HepG2 (cell line): ENCODE measurements at regions not wholly inside any gene's neighbourhood (a gene's known extent, or its start where the extent isn't known, plus 50 kb on each side); places are given as distances from the start of the nearest gene placed in this dataset.
"Not testable (repeated sequence)": the region's sequence is repeated elsewhere in the genome, so short reads cannot be mapped to it uniquely, and the experiment has no call there.

Experiments
- ATAC-seq: fragments of 200-7000 bp; cut with Tn5 transposase; 3 replicates; pipeline ENCODE4 v1.9.1; 2020; ENCODE audit warnings: mild to moderate bottlenecking, moderate library complexity
- BruUV-seq: library from RNA; stranded (reverse); fragments of 400-500 nt; replicated peaks from 2 replicates; lab custom pipeline; 2021; lab: Mats Ljungman, UMichigan
- CTCF ChIA-PET: fragments of 300-600 bp; formaldehyde crosslinking; extraction: SDS; loops from one replicate; lab custom pipeline; 2021; ENCODE audit warnings: low total read pairs, inconsistent platforms, low intra/inter-chr PET ratio; lab: Yijun Ruan, JAX
- POLR2A ChIA-PET: fragments of 350-600 bp; sonication (Branson Sonifier 250); formaldehyde crosslinking; loops from one replicate; lab custom pipeline; 2020; ENCODE audit warnings: antibody characterized with exemption, inconsistent platforms; lab: Yijun Ruan, JAX
- DNase-seq: peaks from one replicate; pipeline ENCODE4 v3.0.0-alpha.2; 2015; ENCODE audit warnings: low spot score
- FAIRE-seq: peaks from 3 replicates; lab custom pipeline; 2011; peaks lifted over from hg19 to GRCh38; lab: Jason Lieb, UNC
- H2AFZ ChIP-seq: one replicate; pipeline ENCODE4 v1.6.1; 2011; ENCODE audit warnings: low read length, inconsistent platforms
- H3K27ac ChIP-seq: fragments of 300-600 bp; 3 replicates; pipeline ENCODE4 v1.8.0; 2011; ENCODE audit warnings: mixed run types, mild to moderate bottlenecking, mixed read lengths, low read length, inconsistent platforms; ENCODE audit not compliant: insufficient read depth; ENCODE audit errors: extremely low read length
- H3K27me3 ChIP-seq, 2 experiments: fragments of 200-600 bp in 1 of 2; 2 replicates in 1 of 2; 3 replicates in 1 of 2; pipeline versions ENCODE4 v1.6.0 to v1.8.0; 2011; ENCODE audit warnings: low read length in 2 of 2, mild to moderate bottlenecking in 2 of 2, moderate library complexity in 2 of 2, inconsistent platforms in 1 of 2; ENCODE audit not compliant: insufficient read depth in 2 of 2, control insufficient read depth in 1 of 2
- H3K36me3 ChIP-seq, 2 experiments: fragments of 200-600 bp in 1 of 2; replicated peaks in 1 of 2; 2 replicates in 1 of 2; 3 replicates in 1 of 2; pipeline versions ENCODE4 v1.5.1 to v1.8.0; 2011; ENCODE audit warnings: low read length in 2 of 2, inconsistent platforms in 1 of 2; ENCODE audit not compliant: insufficient read depth in 2 of 2, control insufficient read depth in 1 of 2
- H3K4me1 ChIP-seq: 2 replicates; pipeline ENCODE4 v1.5.1; 2012; ENCODE audit warnings: low read length, inconsistent platforms; ENCODE audit not compliant: insufficient read depth
- H3K4me2 ChIP-seq: 2 replicates; pipeline ENCODE4 v1.6.0; 2011; ENCODE audit warnings: low read depth, low read length, inconsistent platforms
- H3K4me3 ChIP-seq, 3 experiments: fragments of 200-600 bp in 1 of 3; sonication (generic), shearing (Covaris generic) in 1 of 3; replicated peaks in 1 of 3; 2 replicates each; pipeline ENCODE4 v1.5.1; 2011 to 2016; ENCODE audit warnings: low read length in 3 of 3, inconsistent platforms in 2 of 3, low read depth in 2 of 3, mild to moderate bottlenecking in 2 of 3, control low read depth in 1 of 3, mixed read lengths in 1 of 3; ENCODE audit not compliant: insufficient read depth in 1 of 3
- H3K79me2 ChIP-seq: one replicate; pipeline ENCODE4 v1.6.1; 2011; ENCODE audit warnings: low read length, inconsistent platforms; ENCODE audit not compliant: insufficient read depth
- H3K9ac ChIP-seq: 2 replicates; pipeline ENCODE4 v1.6.0; 2011; ENCODE audit warnings: mild to moderate bottlenecking, low read depth, low read length, inconsistent platforms; ENCODE audit not compliant: insufficient read depth
- H3K9me3 ChIP-seq: 2 replicates; pipeline ENCODE4 v1.5.1; 2012; ENCODE audit warnings: mild to moderate bottlenecking, low read length
- H4K20me1 ChIP-seq: 2 replicates; pipeline ENCODE4 v1.6.0; 2011; ENCODE audit warnings: inconsistent platforms, mild to moderate bottlenecking, low read length, moderate library complexity; ENCODE audit not compliant: insufficient read depth
- PHF5A ChIP-seq: IDR thresholded peaks from one replicate; pipeline ENCODE4 v1.6.1; 2018; ENCODE audit warnings: low read depth, missing genetic modification reagents; ENCODE audit not compliant: unreplicated experiment
- SIX1 ChIP-seq: sonication (generic); formaldehyde crosslinking; IDR thresholded peaks from 2 replicates; pipeline ENCODE4 v1.4.0; 2020; ENCODE audit warnings: missing genetic modification reagents, borderline replicate concordance
- ZNF101 ChIP-seq: sonication (generic); formaldehyde crosslinking; IDR thresholded peaks from 2 replicates; pipeline ENCODE4 v1.4.0; 2020; ENCODE audit warnings: mild to moderate bottlenecking, low read depth, missing genetic modification reagents, borderline replicate concordance
- ZNF234 ChIP-seq: sonication (generic); formaldehyde crosslinking; conservative IDR thresholded peaks from 2 replicates; pipeline ENCODE4 v1.5.1; 2020; ENCODE audit warnings: mild to moderate bottlenecking, missing genetic modification reagents
- ZNF577 ChIP-seq: sonication (generic); formaldehyde crosslinking; IDR thresholded peaks from 2 replicates; pipeline ENCODE4 v1.4.0; 2020; ENCODE audit warnings: mild to moderate bottlenecking, low read depth, missing genetic modification reagents, borderline replicate concordance
- WGBS: methylation state at CpG from one replicate; pipeline ENCODE4 v1.1.6; 2017; ENCODE audit warnings: low lambda C conversion rate; 5-methylcytosine and 5-hydroxymethylcytosine counted together
- in situ Hi-C: cut with HindIII; loops from 2 replicates; pipeline ENCODE4 v1.10.0; 2017; ENCODE audit warnings: low pct_unique_long_range_greater_than_20kb; ENCODE audit not compliant: extremely low pct_ligation_motif_present
- intact Hi-C: fragments of 100-400 bp; cut with micrococcal nuclease; formaldehyde crosslinking; loops from one replicate; pipeline ENCODE4 v1.10.0; 2022; ENCODE audit not compliant: unreplicated experiment
- TF ChIP-seq, protein P1 (sequence below): sonication (generic); formaldehyde crosslinking; IDR thresholded peaks from 2 replicates; pipeline ENCODE4 v1.4.0; 2020; ENCODE audit warnings: missing genetic modification reagents

DNA sequence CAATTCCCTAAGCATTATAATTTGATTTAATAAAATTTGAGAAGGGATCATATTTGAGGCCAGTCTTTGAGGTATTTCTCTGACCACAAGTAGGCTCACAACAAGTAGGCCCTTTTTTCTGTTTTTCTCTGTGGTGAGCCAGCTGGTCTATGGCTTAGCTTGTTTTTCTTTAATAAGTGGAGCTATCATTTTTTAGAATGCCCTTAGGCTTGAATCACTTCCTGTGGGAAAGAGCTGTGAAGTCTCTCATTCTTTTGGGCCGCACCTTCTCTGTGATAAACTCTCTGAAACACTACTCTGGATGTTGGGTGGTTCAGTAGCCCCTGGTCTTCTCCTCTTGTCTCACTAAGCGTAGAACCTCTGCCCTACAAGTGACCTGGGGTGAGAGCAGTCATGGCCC, 235.9 kb downstream of the SUCLG1 start:
- FAIRE-seq, result no peak
- no peak overlapping the region for H3K27ac ChIP-seq
- CTCF ChIA-PET, result no interaction called here
- POLR2A ChIA-PET, result no interaction called here
- H3K36me3 ChIP-seq, result no peaks in the 10 kb centered on the region
- no peaks in the 10 kb centered on the region for H3K27me3 ChIP-seq
- no peak for DNase-seq
- in situ Hi-C loops (no loop called here), intact Hi-C loops (no loop called here)
- peaks cover 7% of the 10 kb centered on the region; the same call in 1 of the 2 replicates for H3K9me3 ChIP-seq
- no peak overlapping the region for H3K4me2 ChIP-seq
- H3K4me1 ChIP-seq, result no peaks in the 10 kb centered on the region
- BruUV-seq, result no TSS peak
- H3K4me3 ChIP-seq, result no peak overlapping the region
- no peak for ATAC-seq
- H4K20me1 ChIP-seq, result no peaks in the 10 kb centered on the region
- no peak for TF ChIP-seq SIX1 (CRISPR knock-in tag)
- no peak for TF ChIP-seq ZNF234 (CRISPR knock-in tag)
- TF ChIP-seq ZNF577 (CRISPR knock-in tag), result no peak
- TF ChIP-seq ZNF101 (CRISPR knock-in tag), result no peak
- TF ChIP-seq PHF5A, result no peak
- TF ChIP-seq, protein P1, sequence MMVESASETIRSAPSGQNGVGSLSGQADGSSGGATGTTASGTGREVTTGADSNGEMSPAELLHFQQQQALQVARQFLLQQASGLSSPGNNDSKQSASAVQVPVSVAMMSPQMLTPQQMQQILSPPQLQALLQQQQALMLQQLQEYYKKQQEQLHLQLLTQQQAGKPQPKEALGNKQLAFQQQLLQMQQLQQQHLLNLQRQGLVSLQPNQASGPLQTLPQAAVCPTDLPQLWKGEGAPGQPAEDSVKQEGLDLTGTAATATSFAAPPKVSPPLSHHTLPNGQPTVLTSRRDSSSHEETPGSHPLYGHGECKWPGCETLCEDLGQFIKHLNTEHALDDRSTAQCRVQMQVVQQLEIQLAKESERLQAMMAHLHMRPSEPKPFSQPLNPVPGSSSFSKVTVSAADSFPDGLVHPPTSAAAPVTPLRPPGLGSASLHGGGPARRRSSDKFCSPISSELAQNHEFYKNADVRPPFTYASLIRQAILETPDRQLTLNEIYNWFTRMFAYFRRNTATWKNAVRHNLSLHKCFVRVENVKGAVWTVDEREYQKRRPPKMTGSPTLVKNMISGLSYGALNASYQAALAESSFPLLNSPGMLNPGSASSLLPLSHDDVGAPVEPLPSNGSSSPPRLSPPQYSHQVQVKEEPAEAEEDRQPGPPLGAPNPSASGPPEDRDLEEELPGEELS (CRISPR knock-in tag), result no peak
- no peaks in the 10 kb centered on the region for H3K79me2 ChIP-seq
- no peak overlapping the region for H3K9ac ChIP-seq
- WGBS, result 50% methylated on average over 2 of the region's 2 CpGs
- H2AFZ ChIP-seq, result no peak overlapping the region

DNA sequence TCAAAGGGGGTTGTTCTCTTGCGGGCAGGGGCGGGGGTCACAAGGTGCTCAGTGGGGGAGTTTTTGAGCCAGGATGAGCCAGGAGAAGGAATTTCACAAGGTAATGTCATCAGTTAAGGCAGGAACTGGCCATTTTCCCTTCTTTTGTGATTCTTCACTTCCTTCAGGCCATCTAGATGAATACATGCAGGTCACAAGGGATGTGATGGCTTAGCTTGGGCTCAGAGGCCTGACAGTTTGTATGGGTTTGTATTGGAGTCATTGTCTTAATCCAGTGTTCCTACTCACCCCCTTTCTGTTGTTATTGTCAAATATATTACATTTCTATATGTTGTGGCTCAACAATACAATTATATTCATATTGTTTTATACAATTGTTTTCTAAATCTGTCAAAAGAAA, 238.0 kb downstream of the SUCLG1 start:
- ATAC-seq, intact Hi-C loops, FAIRE-seq, H3K4me3 ChIP-seq, H3K79me2 ChIP-seq, BruUV-seq, H3K4me1 ChIP-seq, H4K20me1 ChIP-seq, CTCF ChIA-PET, DNase-seq, POLR2A ChIA-PET, H3K9me3 ChIP-seq, H2AFZ ChIP-seq, in situ Hi-C loops, H3K36me3 ChIP-seq, H3K9ac ChIP-seq, H3K27ac ChIP-seq, H3K27me3 ChIP-seq, H3K4me2 ChIP-seq: not testable (repeated sequence)
- 40% methylated on average over 2 of the region's 2 CpGs for WGBS
